ENCODE measurements at regions not wholly inside any gene's neighbourhood (a gene's known extent, or its start where the extent isn't known, plus 50 kb on each side); places are given as distances from the start of the nearest gene placed in this dataset.

DNA sequence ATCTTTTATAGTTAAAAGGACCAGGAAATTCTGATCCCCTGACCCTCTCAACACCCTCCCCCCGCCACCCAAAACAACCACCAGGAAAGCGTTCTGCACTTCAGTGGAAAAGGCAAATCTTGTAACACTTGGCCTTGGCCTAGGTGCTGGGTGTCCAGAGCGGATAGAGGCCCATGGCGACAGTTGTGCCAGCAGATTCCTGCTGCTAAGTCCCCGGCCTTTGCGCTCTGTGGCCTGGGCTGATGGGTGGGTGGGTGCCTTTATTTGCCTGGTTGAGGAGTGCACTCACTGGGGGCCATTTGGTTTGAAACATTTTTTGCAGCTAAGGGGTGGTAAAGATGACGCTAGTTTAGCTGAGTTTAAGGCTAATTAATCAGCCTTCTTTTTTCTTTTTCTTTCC lies 127.9 kb upstream of the ERRFI1 start (continued):
- peak; percentile 59 for TF ChIP-seq PRPF4 (IDR thresholded peaks at IDR 0.05; ENCODE audit: low read depth, low read length, poor library complexity, severe bottlenecking)
- TF ChIP-seq, protein P1, sequence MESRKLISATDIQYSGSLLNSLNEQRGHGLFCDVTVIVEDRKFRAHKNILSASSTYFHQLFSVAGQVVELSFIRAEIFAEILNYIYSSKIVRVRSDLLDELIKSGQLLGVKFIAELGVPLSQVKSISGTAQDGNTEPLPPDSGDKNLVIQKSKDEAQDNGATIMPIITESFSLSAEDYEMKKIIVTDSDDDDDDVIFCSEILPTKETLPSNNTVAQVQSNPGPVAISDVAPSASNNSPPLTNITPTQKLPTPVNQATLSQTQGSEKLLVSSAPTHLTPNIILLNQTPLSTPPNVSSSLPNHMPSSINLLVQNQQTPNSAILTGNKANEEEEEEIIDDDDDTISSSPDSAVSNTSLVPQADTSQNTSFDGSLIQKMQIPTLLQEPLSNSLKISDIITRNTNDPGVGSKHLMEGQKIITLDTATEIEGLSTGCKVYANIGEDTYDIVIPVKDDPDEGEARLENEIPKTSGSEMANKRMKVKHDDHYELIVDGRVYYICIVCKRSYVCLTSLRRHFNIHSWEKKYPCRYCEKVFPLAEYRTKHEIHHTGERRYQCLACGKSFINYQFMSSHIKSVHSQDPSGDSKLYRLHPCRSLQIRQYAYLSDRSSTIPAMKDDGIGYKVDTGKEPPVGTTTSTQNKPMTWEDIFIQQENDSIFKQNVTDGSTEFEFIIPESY (CRISPR knock-in tag; IDR thresholded peaks at IDR 0.05), result peak; percentile 44
- no peak for TF ChIP-seq U2AF2 (IDR thresholded peaks at IDR 0.05; ENCODE audit: low read depth, low read length)
- no peak for TF ChIP-seq ELF3 (CRISPR knock-in tag; IDR thresholded peaks at IDR 0.05)
- TF ChIP-seq ZC3H4 (CRISPR knock-in tag; IDR thresholded peaks at IDR 0.05; ENCODE audit: borderline replicate concordance), result 0 out of 2 replicates have a peak, but pooled peaks have one; percentile 80
- TF ChIP-seq SP2 (CRISPR knock-in tag; IDR thresholded peaks at IDR 0.05), result no peak
- TF ChIP-seq, protein P2, sequence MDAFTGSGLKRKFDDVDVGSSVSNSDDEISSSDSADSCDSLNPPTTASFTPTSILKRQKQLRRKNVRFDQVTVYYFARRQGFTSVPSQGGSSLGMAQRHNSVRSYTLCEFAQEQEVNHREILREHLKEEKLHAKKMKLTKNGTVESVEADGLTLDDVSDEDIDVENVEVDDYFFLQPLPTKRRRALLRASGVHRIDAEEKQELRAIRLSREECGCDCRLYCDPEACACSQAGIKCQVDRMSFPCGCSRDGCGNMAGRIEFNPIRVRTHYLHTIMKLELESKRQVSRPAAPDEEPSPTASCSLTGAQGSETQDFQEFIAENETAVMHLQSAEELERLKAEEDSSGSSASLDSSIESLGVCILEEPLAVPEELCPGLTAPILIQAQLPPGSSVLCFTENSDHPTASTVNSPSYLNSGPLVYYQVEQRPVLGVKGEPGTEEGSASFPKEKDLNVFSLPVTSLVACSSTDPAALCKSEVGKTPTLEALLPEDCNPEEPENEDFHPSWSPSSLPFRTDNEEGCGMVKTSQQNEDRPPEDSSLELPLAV (CRISPR knock-in tag; conservative IDR thresholded peaks at IDR 0.05; ENCODE audit: low read depth), result no peak
- TF ChIP-seq GATAD2A (CRISPR knock-in tag; IDR thresholded peaks at IDR 0.05), result 0 out of 2 replicates have a peak, but pooled peaks have one; percentile 19
- TF ChIP-seq ZNF468 (CRISPR knock-in tag; IDR thresholded peaks at IDR 0.05), result no peak
- no peak for TF ChIP-seq EED (CRISPR knock-in tag; IDR thresholded peaks at IDR 0.05)
- TF ChIP-seq HOXA3 (CRISPR knock-in tag; IDR thresholded peaks at IDR 0.05), result peak; percentile 20; the same call in 1 of the 2 replicates
- TF ChIP-seq RAD51 (IDR thresholded peaks at IDR 0.05; ENCODE audit: borderline replicate concordance), result no peak
- peak; percentile 32; the same call in 1 of the 2 replicates for TF ChIP-seq ZFY (CRISPR knock-in tag; IDR thresholded peaks at IDR 0.05)
- TF ChIP-seq, protein P3, sequence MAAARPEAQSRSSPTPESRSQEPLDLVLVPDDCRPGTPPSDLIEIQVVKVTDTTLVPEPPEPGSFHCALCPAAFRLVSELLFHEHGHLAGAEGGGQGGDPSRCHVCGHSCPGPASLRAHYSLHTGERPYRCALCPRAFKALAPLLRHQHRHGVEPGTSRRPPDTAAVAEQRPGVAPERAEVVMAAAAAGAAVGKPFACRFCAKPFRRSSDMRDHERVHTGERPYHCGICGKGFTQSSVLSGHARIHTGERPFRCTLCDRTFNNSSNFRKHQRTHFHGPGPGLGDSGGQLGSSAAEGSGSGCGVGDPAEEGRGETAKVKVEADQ (CRISPR knock-in tag; IDR thresholded peaks at IDR 0.05; ENCODE audit: borderline replicate concordance), result 0 out of 2 replicates have a peak, but pooled peaks have one; percentile 67
- no peak for TF ChIP-seq PHF5A (CRISPR knock-in tag; IDR thresholded peaks at IDR 0.05; ENCODE audit: low read depth, unreplicated experiment)
- TF ChIP-seq ZBTB38 (CRISPR knock-in tag; IDR thresholded peaks at IDR 0.05), result peak; percentile 97
- no peak for TF ChIP-seq RCOR2 (CRISPR knock-in tag; IDR thresholded peaks at IDR 0.05)
- no peak for TF ChIP-seq PHF20 (CRISPR knock-in tag; IDR thresholded peaks at IDR 0.05)
- TF ChIP-seq ZNF296 (CRISPR knock-in tag; conservative IDR thresholded peaks at IDR 0.05), result no peak
- peak; percentile 20 for TF ChIP-seq ZNF883 (CRISPR knock-in tag; IDR thresholded peaks at IDR 0.05; ENCODE audit: not compliant biosample characterization)
- TF ChIP-seq ZNF44 (CRISPR knock-in tag; IDR thresholded peaks at IDR 0.05), result peak; percentile 34; the same call in 1 of the 2 replicates
- TF ChIP-seq ZNF720 (CRISPR knock-in tag; IDR thresholded peaks at IDR 0.05), result no peak
- no peak for TF ChIP-seq ZBTB42 (CRISPR knock-in tag; IDR thresholded peaks at IDR 0.05)
- TF ChIP-seq JDP2 (CRISPR knock-in tag; IDR thresholded peaks at IDR 0.05; ENCODE audit: borderline replicate concordance), result no peak
